ENCODE measurements at regions not wholly inside any gene's neighbourhood (a gene's known extent, or its start where the extent isn't known, plus 50 kb on each side); places are given as distances from the start of the nearest gene placed in this dataset.

GRCh38 chr9:79250806-79251205, 321.0 kb upstream of the TLE4 start:
- in situ Hi-C loops (cut with HindIII; ENCODE audit: low sequenced_read_pairs), result no loop called here
- DNase-seq (ENCODE audit: low read depth), result no peak
- H3K4me3 ChIP-seq (ENCODE audit: low read depth, low read length), result no peak overlapping the region
- no peak for TF ChIP-seq CTCF (IDR thresholded peaks at IDR 0.05; ENCODE audit: low read depth, low read length, missing control alignments)

- in situ Hi-C loops (cut with HindIII; ENCODE audit: low sequenced_read_pairs), result no loop called here
- DNase-seq (ENCODE audit: low read depth), result no peak
- TF ChIP-seq CTCF (IDR thresholded peaks at IDR 0.05; ENCODE audit: low read depth, low read length, missing control alignments), result peak; percentile 21
- H3K4me3 ChIP-seq (ENCODE audit: low read depth, low read length), result no peak overlapping the region
These were observed 316.7 kb upstream of the TLE4 start for GRCh38 chr9:79254900-79255650.

- no peak overlapping the region for H3K4me3 ChIP-seq (ENCODE audit: low read depth, low read length)
- no peak for DNase-seq (ENCODE audit: low read depth)
- TF ChIP-seq CTCF (IDR thresholded peaks at IDR 0.05; ENCODE audit: low read depth, low read length, missing control alignments), result no peak
- in situ Hi-C loops (cut with HindIII; ENCODE audit: low sequenced_read_pairs), result no loop called here
These were observed 316.0 kb upstream of the TLE4 start for GRCh38 chr9:79255651-79256260.

- DNase-seq (ENCODE audit: low read depth), result peak; percentile 100
- in situ Hi-C loops (cut with HindIII; ENCODE audit: low sequenced_read_pairs), result no loop called here
- peak overlapping the region; percentile 38 for H3K4me3 ChIP-seq (ENCODE audit: low read depth, low read length)
- TF ChIP-seq CTCF (IDR thresholded peaks at IDR 0.05; ENCODE audit: low read depth, low read length, missing control alignments), result no peak
These were observed 315.0 kb upstream of the TLE4 start for GRCh38 chr9:79256691-79257213.

- H3K4me3 ChIP-seq (ENCODE audit: low read depth, low read length), result peak overlapping the region; percentile 38
- peak; percentile 4 for DNase-seq (ENCODE audit: low read depth)
- no peak for TF ChIP-seq CTCF (IDR thresholded peaks at IDR 0.05; ENCODE audit: low read depth, low read length, missing control alignments)
- in situ Hi-C loops (cut with HindIII; ENCODE audit: low sequenced_read_pairs), result no loop called here
These were observed 314.5 kb upstream of the TLE4 start for GRCh38 chr9:79257228-79257781.

GRCh38 chr9:79257790-79258351, 313.9 kb upstream of the TLE4 start:
- no peak for TF ChIP-seq CTCF (IDR thresholded peaks at IDR 0.05; ENCODE audit: low read depth, low read length, missing control alignments)
- peak; percentile 8 for DNase-seq (ENCODE audit: low read depth)
- in situ Hi-C loops (cut with HindIII; ENCODE audit: low sequenced_read_pairs), result no loop called here
- peak overlapping the region; percentile 38 for H3K4me3 ChIP-seq (ENCODE audit: low read depth, low read length)
